Gastroesophageal sphincter (tissue), 4 donors: ENCODE measurements at regions not wholly inside any gene's neighbourhood (a gene's known extent, or its start where the extent isn't known, plus 50 kb on each side); places are given as distances from the start of the nearest gene placed in this dataset.

ENCODE experiments used
- ATAC-seq: fragments of 150-250 bp; one replicate; pipeline ENCODE4 v1.9.1; 2016; ENCODE audit warnings: mild to moderate bottlenecking, moderate library complexity
- H3K27ac ChIP-seq, 4 donors: fragments of 200-600 bp; sonication (generic) in 3 of 4; 1 replicate in 3 of 4; 2 replicates in 1 of 4; pipeline ENCODE4 v1.5.1; 2016 to 2019
- H3K27me3 ChIP-seq: fragments of 200-600 bp; sonication (generic); one replicate; pipeline ENCODE4 v1.5.1; 2019
- H3K36me3 ChIP-seq, 2 donors: fragments of 200-600 bp; sonication (generic); one replicate each; pipeline ENCODE4 v1.5.1; 2019; ENCODE audit warnings: control low read depth in 1 of 2
- H3K4me1 ChIP-seq, 3 donors: fragments of 200-600 bp; sonication (generic); 1 replicate in 2 of 3; 2 replicates in 1 of 3; pipeline ENCODE4 v1.5.1; 2016 to 2019; ENCODE audit warnings: control low read depth in 2 of 3
- H3K4me3 ChIP-seq, 2 donors: fragments of 200-600 bp; sonication (generic); one replicate each; pipeline ENCODE4 v1.5.1; 2019; ENCODE audit warnings: mild to moderate bottlenecking in 1 of 2, moderate library complexity in 1 of 2
- H3K9me3 ChIP-seq, 3 donors: fragments of 200-600 bp; sonication (generic); one replicate each; pipeline ENCODE4 v1.5.1; 2017 to 2019; ENCODE audit warnings: control low read depth in 2 of 3
- EP300 ChIP-seq: sonication (generic); formaldehyde crosslinking; IDR thresholded peaks from one replicate; pipeline ENCODE4 v1.6.1; 2017; ENCODE audit warnings: antibody characterized with exemption, mild to moderate bottlenecking
- POLR2A ChIP-seq, 2 donors: fragments of 450-650 bp; IDR thresholded peaks; one replicate each; pipeline ENCODE4 v1.6.1; 2017; ENCODE audit warnings: antibody characterized with exemption in 2 of 2, mild to moderate bottlenecking in 2 of 2, moderate library complexity in 1 of 2
- POLR2AphosphoS5 ChIP-seq: sonication (generic); formaldehyde crosslinking; IDR thresholded peaks from one replicate; pipeline ENCODE4 v1.6.1; 2017; ENCODE audit warnings: antibody characterized with exemption
- WGBS, 2 donors: methylation state at CpG; one replicate each; pipeline ENCODE4 v1.1.5; 2018; ENCODE audit warnings: low coverage in 1 of 2; 5-methylcytosine and 5-hydroxymethylcytosine counted together
- TF ChIP-seq, protein P1 (sequence below), 4 experiments: fragments of 200-600 bp in 2 of 4; fragments of 450-650 bp in 2 of 4; sonication (generic) in 1 of 4; IDR thresholded peaks; one replicate each; pipeline ENCODE4 v1.5.1; 2017 to 2019; ENCODE audit warnings: antibody characterized with exemption in 4 of 4, mild to moderate bottlenecking in 2 of 4, moderate library complexity in 2 of 4

- 83 to 86% methylated on average over 1 to 2 of the region's 2 CpGs for WGBS, 2 donors
- Histone ChIP-seq H3K27ac (no peak overlapping the region), H3K4me1 (no peaks in the 10 kb centered on the region), H3K4me3 (no peak overlapping the region), H3K9me3 (peaks cover 0 to 4% (median 0%) of the 10 kb centered on the region in 3 donors), H3K36me3 (no peaks in the 10 kb centered on the region), H3K27me3 (no peaks in the 10 kb centered on the region)
- ATAC-seq, result no peak
- TF ChIP-seq POLR2AphosphoS5, result no peak
- TF ChIP-seq POLR2A (IDR thresholded peaks at IDR 0.05), result no peak
- no peak for TF ChIP-seq EP300
- TF ChIP-seq, protein P1, sequence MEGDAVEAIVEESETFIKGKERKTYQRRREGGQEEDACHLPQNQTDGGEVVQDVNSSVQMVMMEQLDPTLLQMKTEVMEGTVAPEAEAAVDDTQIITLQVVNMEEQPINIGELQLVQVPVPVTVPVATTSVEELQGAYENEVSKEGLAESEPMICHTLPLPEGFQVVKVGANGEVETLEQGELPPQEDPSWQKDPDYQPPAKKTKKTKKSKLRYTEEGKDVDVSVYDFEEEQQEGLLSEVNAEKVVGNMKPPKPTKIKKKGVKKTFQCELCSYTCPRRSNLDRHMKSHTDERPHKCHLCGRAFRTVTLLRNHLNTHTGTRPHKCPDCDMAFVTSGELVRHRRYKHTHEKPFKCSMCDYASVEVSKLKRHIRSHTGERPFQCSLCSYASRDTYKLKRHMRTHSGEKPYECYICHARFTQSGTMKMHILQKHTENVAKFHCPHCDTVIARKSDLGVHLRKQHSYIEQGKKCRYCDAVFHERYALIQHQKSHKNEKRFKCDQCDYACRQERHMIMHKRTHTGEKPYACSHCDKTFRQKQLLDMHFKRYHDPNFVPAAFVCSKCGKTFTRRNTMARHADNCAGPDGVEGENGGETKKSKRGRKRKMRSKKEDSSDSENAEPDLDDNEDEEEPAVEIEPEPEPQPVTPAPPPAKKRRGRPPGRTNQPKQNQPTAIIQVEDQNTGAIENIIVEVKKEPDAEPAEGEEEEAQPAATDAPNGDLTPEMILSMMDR (IDR thresholded peaks at IDR 0.05), result no peak
Measured at GRCh38 chr16:6916946-6917345, 415.7 kb upstream of the RBFOX1 start.

DNA sequence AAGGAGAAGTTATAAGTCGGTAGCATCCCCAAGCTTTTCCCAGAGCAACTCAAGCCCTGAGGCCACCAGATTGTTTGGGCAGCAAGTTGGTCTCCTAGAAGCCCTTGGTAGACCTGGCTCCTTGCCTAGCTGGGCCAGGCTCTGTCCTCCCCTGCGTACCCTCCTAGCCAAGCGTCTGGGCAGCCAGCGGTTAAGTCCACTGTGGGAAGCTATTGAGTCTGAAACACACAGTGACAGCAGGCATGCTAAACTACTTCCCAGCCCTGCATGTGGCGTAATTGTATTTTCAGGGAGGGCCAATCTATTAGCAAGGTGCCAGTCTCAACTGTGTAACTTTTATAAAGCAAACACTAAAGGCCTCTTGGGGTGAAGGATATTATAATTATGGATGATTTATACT lies 419.1 kb upstream of the RBFOX1 start:
- no peaks in the 10 kb centered on the region for H3K36me3 ChIP-seq
- 40% methylated on average over 1 of the region's 5 CpGs; no CpG with 5 or more reads in 1 of the 2 donors for WGBS, 2 donors

GRCh38 chr16:6910301-6910700 lies 422.3 kb upstream of the RBFOX1 start:
- Histone ChIP-seq H3K27ac (no peak overlapping the region), H3K4me1 (no peaks in the 10 kb centered on the region), H3K9me3 (no peaks in the 10 kb centered on the region), H3K36me3 (no peaks in the 10 kb centered on the region), H3K27me3 (no peaks in the 10 kb centered on the region), H3K4me3 (no peak overlapping the region)
- ATAC-seq, result no peak
- TF ChIP-seq POLR2A (IDR thresholded peaks at IDR 0.05) (no peak), POLR2AphosphoS5 (no peak), EP300 (no peak)
- TF ChIP-seq, protein P1 (IDR thresholded peaks at IDR 0.05), result no peak
- 23 to 40% methylated on average over 1 to 3 of the region's 5 CpGs for whole genome bisulfite sequencing, 2 donors

More for the DNA sequence above, 419.1 kb upstream of the RBFOX1 start:
- H3K27me3 ChIP-seq, result no peaks in the 10 kb centered on the region
- ATAC-seq, result no peak
- TF ChIP-seq POLR2AphosphoS5, result no peak
- TF ChIP-seq POLR2A (IDR thresholded peaks at IDR 0.05), result no peak
- TF ChIP-seq EP300, result no peak
- TF ChIP-seq, protein P1 (IDR thresholded peaks at IDR 0.05), result no peak
- H3K4me1 ChIP-seq, result no peaks in the 10 kb centered on the region
- H3K4me3 ChIP-seq, result no peak overlapping the region
- H3K27ac ChIP-seq, result no peak overlapping the region
- H3K9me3 ChIP-seq, result no peaks in the 10 kb centered on the region

DNA sequence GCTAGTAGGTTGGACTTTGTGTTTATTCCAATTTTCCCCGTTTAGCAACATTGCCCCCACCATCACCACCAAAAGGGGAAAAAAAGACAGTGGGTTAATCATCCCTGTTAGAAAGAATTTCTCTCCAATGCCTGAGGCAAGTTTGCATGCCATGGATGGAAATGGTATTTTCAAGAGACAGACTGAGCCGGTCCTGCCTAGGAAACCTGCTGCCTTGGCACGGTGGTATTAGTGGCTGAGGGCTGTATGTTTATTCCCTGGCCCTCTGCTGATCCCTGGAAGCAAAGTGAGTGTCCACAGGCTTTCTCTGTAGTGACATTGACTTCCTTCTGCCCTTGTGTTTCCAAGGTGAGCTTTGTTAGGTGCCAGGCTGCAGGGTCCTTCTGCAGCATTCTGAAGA lies 427.0 kb upstream of the RBFOX1 start:
- no peaks in the 10 kb centered on the region for H3K36me3 ChIP-seq
- no peak for TF ChIP-seq EP300
- TF ChIP-seq POLR2A (IDR thresholded peaks at IDR 0.05), result no peak
- TF ChIP-seq, protein P1 (IDR thresholded peaks at IDR 0.05), result no peak
- TF ChIP-seq POLR2AphosphoS5, result no peak
- H3K27me3 ChIP-seq, result no peaks in the 10 kb centered on the region
- WGBS, 2 donors, result 47 to 60% methylated on average over 3 of the region's 3 CpGs
- no peaks in the 10 kb centered on the region for H3K4me1 ChIP-seq
- no peak for ATAC-seq
- no peak overlapping the region for H3K27ac ChIP-seq
- H3K4me3 ChIP-seq, result no peak overlapping the region
- no peaks in the 10 kb centered on the region for H3K9me3 ChIP-seq

DNA sequence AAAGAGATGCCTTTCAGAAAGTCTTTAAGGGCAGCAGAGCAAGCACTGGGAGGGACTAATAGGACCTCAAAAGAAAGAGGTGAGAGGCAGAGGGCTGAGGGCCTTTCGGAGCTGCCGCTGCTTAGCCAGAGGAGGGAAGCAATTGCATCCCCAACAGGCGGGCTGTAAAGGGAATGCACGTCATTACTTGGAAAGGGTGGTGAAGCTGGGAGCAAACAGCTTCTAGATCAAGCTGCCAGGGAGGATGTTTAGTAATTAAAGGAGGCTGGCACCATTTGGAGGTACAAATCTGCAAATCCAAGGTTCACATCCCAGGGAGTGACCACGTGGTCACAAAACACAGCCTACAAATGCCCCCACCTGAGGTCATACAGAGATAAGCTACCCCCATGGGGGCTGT lies 429.0 kb upstream of the RBFOX1 start:
- 36 to 65% methylated on average over 4 of the region's 5 CpGs for WGBS, 2 donors
- H3K4me3 ChIP-seq, result no peak overlapping the region
- H3K36me3 ChIP-seq, result no peaks in the 10 kb centered on the region
- no peaks in the 10 kb centered on the region for H3K9me3 ChIP-seq
- no peaks in the 10 kb centered on the region for H3K27me3 ChIP-seq
- ATAC-seq, result no peak
- no peaks in the 10 kb centered on the region for H3K4me1 ChIP-seq
- no peak overlapping the region for H3K27ac ChIP-seq
- no peak for TF ChIP-seq POLR2A (IDR thresholded peaks at IDR 0.05)
- no peak for TF ChIP-seq POLR2AphosphoS5
- TF ChIP-seq EP300, result no peak
- TF ChIP-seq, protein P1 (IDR thresholded peaks at IDR 0.05), result no peak
